ENCODE measurements at regions not wholly inside any gene's neighbourhood (a gene's known extent, or its start where the extent isn't known, plus 50 kb on each side); places are given as distances from the start of the nearest gene placed in this dataset.

GRCh38 chr6:43877036-43877435 lies 107.0 kb downstream of the VEGFA start:
- Histone ChIP-seq H3K27me3 (ENCODE audit: insufficient read depth, low read length) (no peaks in the 10 kb centered on the region), H3K36me3 (ENCODE audit: insufficient read depth, low read length) (no peaks in the 10 kb centered on the region), H3K27ac (ENCODE audit: low read depth, low read length) (no peak overlapping the region), H3K4me1 (ENCODE audit: insufficient read depth, low read length) (peaks cover 7% of the 10 kb centered on the region; the same call in 1 of the 2 replicates), H3K4me3 (ENCODE audit: low read length) (no peak overlapping the region), H3K9me3 (ENCODE audit: insufficient read depth, low read depth, low read length) (no peaks in the 10 kb centered on the region), H3K9ac (ENCODE audit: low read depth, low read length) (no peak overlapping the region)
- 92% methylated on average over 10 of the region's 10 CpGs for WGBS

GRCh38 chr6:43876602-43877001 lies 106.6 kb downstream of the VEGFA start:
- Histone ChIP-seq H3K4me3 (ENCODE audit: low read length) (no peak overlapping the region), H3K4me1 (ENCODE audit: insufficient read depth, low read length) (peaks cover 7% of the 10 kb centered on the region; the same call in 1 of the 2 replicates)

DNA sequence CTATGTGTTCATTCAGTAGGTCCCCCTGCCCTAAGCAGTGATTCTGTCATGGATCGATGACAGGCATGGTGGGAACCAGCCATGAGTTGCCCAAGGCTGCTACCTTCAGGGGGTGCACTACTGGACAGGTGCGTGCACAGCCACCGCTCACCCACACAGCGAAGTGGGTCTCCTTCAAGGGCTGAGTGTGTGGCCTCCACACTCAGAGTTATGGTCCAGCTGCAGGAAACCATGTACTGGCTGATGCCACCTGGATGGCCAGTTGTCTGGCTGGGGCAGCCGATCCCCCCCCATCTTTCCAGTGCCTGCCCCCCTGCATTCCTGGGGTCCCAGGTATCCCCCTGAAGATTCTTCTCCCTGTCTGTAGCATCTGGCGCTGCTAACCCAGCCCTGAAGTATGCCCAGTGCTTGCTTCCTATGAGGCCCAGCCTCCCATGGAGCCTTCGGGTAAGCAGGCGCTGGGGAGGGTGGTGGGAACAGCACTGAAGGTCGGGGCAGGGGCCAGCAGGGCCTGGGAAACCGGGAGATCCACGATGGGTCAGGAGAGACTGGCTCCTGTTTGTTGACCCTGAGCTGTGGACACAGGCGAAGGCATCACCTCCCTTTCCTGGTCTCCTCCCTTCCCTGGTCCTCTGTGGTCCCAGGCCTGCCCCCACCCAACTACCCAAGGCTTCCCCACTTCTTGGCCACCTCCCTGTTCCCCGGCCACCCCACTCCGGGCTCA lies 106.0 kb downstream of the VEGFA start:
- Histone ChIP-seq H3K9ac (ENCODE audit: low read depth, low read length) (no peak overlapping the region), H3K27me3 (ENCODE audit: insufficient read depth, low read length) (no peaks in the 10 kb centered on the region), H3K27ac (ENCODE audit: low read depth, low read length) (no peak overlapping the region), H3K4me1 (ENCODE audit: insufficient read depth, low read length) (peaks cover 7% of the 10 kb centered on the region; the same call in 1 of the 2 replicates), H3K4me3 (ENCODE audit: low read length) (no peak overlapping the region), H3K9me3 (ENCODE audit: insufficient read depth, low read depth, low read length) (no peaks in the 10 kb centered on the region), H3K36me3 (ENCODE audit: insufficient read depth, low read length) (no peaks in the 10 kb centered on the region)
- WGBS, result 91% methylated on average over 14 of the region's 14 CpGs

More at GRCh38 chr6:43876602-43877001, 106.6 kb downstream of the VEGFA start:
- H3K9me3 ChIP-seq (ENCODE audit: insufficient read depth, low read depth, low read length), result no peaks in the 10 kb centered on the region
- H3K27me3 ChIP-seq (ENCODE audit: insufficient read depth, low read length), result no peaks in the 10 kb centered on the region
- no peak overlapping the region for H3K9ac ChIP-seq (ENCODE audit: low read depth, low read length)
- H3K27ac ChIP-seq (ENCODE audit: low read depth, low read length), result no peak overlapping the region
- no peaks in the 10 kb centered on the region for H3K36me3 ChIP-seq (ENCODE audit: insufficient read depth, low read length)
- WGBS, result 96% methylated on average over 4 of the region's 4 CpGs

DNA sequence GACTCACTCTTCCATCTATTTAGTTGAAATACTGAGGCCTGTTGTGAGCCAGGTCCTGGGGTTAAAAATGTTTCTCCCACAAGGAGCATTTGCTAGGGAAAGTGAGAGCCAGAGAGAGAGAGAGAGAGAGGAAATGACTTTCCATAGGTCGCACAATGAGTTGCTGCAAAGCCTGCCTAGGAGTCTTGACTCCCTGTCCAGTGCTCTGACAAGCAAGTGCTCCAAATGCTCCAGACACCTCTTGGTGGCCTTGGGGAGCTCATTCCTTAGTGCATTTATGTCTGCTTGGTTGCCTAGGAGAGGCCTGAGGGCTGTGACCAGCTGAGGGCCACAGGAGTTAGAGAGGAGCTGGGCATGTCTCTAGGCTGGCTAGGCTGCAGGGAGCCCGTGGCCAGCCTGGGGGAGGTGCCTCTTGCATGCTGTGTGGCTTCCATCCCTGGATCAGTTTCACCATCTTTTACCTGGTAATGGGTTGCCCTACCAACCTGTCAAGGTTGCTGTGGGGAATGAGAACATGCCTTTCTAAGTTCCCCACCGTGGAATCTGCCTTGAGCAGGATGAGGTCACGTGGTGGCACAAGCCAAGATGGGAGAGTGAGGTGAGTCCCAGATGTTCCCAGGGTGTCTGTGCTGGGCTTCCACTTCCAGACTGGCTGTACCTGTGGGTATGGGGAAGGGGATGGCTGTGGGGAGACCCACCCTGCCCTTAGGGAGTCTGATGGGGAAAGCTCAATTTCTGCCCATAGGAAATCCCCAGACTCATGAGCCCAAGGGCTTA lies 105.0 kb downstream of the VEGFA start:
- Histone ChIP-seq H3K36me3 (ENCODE audit: insufficient read depth, low read length) (no peaks in the 10 kb centered on the region), H3K9ac (ENCODE audit: low read depth, low read length) (no peak overlapping the region), H3K27me3 (ENCODE audit: insufficient read depth, low read length) (no peaks in the 10 kb centered on the region), H3K9me3 (ENCODE audit: insufficient read depth, low read depth, low read length) (no peaks in the 10 kb centered on the region), H3K27ac (ENCODE audit: low read depth, low read length) (no peak overlapping the region), H3K4me1 (ENCODE audit: insufficient read depth, low read length) (peaks cover 9% of the 10 kb centered on the region), H3K4me3 (ENCODE audit: low read length) (no peak overlapping the region)
- WGBS, result 78% methylated on average over 4 of the region's 4 CpGs

DNA sequence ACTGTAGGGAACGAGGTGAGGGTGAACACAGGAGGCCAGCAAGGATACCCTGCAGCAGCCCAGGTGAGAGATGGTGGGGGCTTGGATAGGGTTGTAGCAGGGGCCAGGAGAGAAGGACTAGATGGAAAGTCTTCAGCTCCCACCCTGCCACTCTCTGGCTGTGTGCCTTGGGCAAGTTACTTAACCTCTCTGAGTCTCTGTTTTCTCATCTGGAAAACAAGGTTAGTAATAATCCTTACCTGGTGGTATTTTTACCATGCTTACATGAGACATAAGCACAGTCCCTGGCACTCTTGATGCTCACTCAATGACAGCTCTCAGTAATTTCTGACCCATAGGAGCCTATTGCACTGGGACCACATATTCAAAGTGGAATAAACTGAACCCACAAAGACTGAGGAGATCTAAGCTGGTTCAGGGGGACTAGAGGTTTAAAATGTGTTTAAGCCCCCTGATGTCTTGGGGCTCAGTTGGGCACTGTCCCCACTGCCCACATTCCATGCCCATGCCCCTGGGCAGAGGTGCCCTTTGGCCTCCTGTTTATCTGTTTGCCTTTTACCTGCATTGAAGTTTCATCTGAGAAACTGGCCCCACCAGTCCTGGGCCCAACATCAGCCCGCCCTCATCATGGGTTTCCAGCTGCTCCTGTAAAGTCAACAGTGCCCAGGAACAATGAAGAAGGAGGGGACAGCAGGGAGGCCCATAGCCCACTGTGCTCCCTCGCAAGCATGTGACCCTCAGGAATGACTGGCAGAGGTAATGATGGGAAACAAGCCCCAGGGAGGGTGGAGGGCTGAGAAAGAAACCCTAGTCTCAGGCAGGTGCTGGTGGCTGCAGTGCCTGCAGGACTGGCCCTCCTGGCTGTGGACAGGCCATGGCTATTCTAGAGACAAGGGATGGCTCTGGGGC lies 104.0 kb downstream of the VEGFA start:
- WGBS, result 69% methylated on average over 3 of the region's 3 CpGs

GRCh38 chr6:43871933-43872332 lies 101.9 kb downstream of the VEGFA start:
- H3K4me3 ChIP-seq (ENCODE audit: low read length), result no peak overlapping the region
- H3K9ac ChIP-seq (ENCODE audit: low read depth, low read length), result no peak overlapping the region
- no peak overlapping the region for H3K27ac ChIP-seq (ENCODE audit: low read depth, low read length)
- H3K4me1 ChIP-seq (ENCODE audit: insufficient read depth, low read length), result peaks cover 14% of the 10 kb centered on the region
- no peaks in the 10 kb centered on the region for H3K27me3 ChIP-seq (ENCODE audit: insufficient read depth, low read length)
- H3K9me3 ChIP-seq (ENCODE audit: insufficient read depth, low read depth, low read length), result no peaks in the 10 kb centered on the region
- H3K36me3 ChIP-seq (ENCODE audit: insufficient read depth, low read length), result no peaks in the 10 kb centered on the region
- 97% methylated on average over 4 of the region's 4 CpGs for WGBS

More for the DNA sequence above, 104.0 kb downstream of the VEGFA start:
- 0 out of 2 replicates have a peak overlapping the region, but pooled peaks have one; percentile 22 for H3K9ac ChIP-seq (ENCODE audit: low read depth, low read length)
- no peaks in the 10 kb centered on the region for H3K27me3 ChIP-seq (ENCODE audit: insufficient read depth, low read length)
- no peak overlapping the region for H3K4me3 ChIP-seq (ENCODE audit: low read length)
- H3K9me3 ChIP-seq (ENCODE audit: insufficient read depth, low read depth, low read length), result no peaks in the 10 kb centered on the region
- peaks cover 14% of the 10 kb centered on the region for H3K4me1 ChIP-seq (ENCODE audit: insufficient read depth, low read length)
- no peaks in the 10 kb centered on the region for H3K36me3 ChIP-seq (ENCODE audit: insufficient read depth, low read length)
- H3K27ac ChIP-seq (ENCODE audit: low read depth, low read length), result no peak overlapping the region

- no peaks in the 10 kb centered on the region for H3K36me3 ChIP-seq (ENCODE audit: insufficient read depth, low read length)
- no peaks in the 10 kb centered on the region for H3K27me3 ChIP-seq (ENCODE audit: insufficient read depth, low read length)
- no peaks in the 10 kb centered on the region for H3K9me3 ChIP-seq (ENCODE audit: insufficient read depth, low read depth, low read length)
- peaks cover 14% of the 10 kb centered on the region for H3K4me1 ChIP-seq (ENCODE audit: insufficient read depth, low read length)
- WGBS, result 58% methylated on average over 1 of the region's 1 CpG
- no peak overlapping the region for H3K4me3 ChIP-seq (ENCODE audit: low read length)
- H3K9ac ChIP-seq (ENCODE audit: low read depth, low read length), result no peak overlapping the region
- H3K27ac ChIP-seq (ENCODE audit: low read depth, low read length), result no peak overlapping the region
These were observed 101.3 kb downstream of the VEGFA start for GRCh38 chr6:43871284-43871683.

GRCh38 chr6:43870660-43871061 lies 100.7 kb downstream of the VEGFA start:
- no peak overlapping the region for H3K27ac ChIP-seq (ENCODE audit: low read depth, low read length)
- H3K27me3 ChIP-seq (ENCODE audit: insufficient read depth, low read length), result no peaks in the 10 kb centered on the region
- H3K36me3 ChIP-seq (ENCODE audit: insufficient read depth, low read length), result no peaks in the 10 kb centered on the region
- H3K4me3 ChIP-seq (ENCODE audit: low read length), result no peak overlapping the region
- 76% methylated on average over 3 of the region's 3 CpGs for WGBS
- H3K9me3 ChIP-seq (ENCODE audit: insufficient read depth, low read depth, low read length), result no peaks in the 10 kb centered on the region
- no peak overlapping the region for H3K9ac ChIP-seq (ENCODE audit: low read depth, low read length)
- H3K4me1 ChIP-seq (ENCODE audit: insufficient read depth, low read length), result peaks cover 14% of the 10 kb centered on the region

- no peaks in the 10 kb centered on the region for H3K9me3 ChIP-seq (ENCODE audit: insufficient read depth, low read depth, low read length)
- H3K27me3 ChIP-seq (ENCODE audit: insufficient read depth, low read length), result no peaks in the 10 kb centered on the region
- WGBS, result 62% methylated on average over 8 of the region's 8 CpGs
- H3K36me3 ChIP-seq (ENCODE audit: insufficient read depth, low read length), result no peaks in the 10 kb centered on the region
- no peak overlapping the region for H3K27ac ChIP-seq (ENCODE audit: low read depth, low read length)
- H3K9ac ChIP-seq (ENCODE audit: low read depth, low read length), result no peak overlapping the region
- no peak overlapping the region for H3K4me3 ChIP-seq (ENCODE audit: low read length)
- peaks cover 14% of the 10 kb centered on the region for H3K4me1 ChIP-seq (ENCODE audit: insufficient read depth, low read length)
These were observed 100.0 kb downstream of the VEGFA start for GRCh38 chr6:43869792-43870659.

DNA sequence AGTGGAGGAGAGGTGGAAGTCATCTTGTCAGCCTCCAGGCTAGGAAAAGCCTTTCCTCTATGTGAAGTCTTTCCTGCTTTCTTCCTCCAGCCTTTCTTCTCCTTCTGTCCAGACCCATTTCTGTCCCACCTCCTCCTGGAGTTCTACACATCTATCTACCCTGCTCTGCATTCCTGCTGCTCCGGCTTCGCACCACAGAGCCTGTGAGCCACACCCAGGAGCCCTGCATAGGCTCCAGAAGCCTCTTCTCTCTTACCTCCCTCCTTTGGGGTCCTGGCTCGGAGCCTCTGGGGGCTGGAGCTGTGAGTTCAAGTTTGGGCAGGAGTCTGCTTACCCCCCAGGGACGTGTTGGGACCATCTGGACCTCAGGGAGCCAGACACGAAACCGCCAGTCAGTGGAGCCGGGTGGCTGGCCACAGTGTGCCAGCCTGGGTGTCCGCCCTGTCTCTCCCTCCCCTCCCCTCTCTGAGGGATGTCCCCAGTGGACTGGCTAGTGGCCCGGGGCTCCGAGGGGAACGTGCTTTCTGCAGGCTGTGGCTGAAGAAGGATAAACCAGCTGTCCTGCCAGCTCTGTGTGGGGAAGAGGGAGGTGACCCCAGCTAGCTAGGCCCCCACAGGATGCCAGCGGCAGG lies 99.2 kb downstream of the VEGFA start:
- Histone ChIP-seq H3K9me3 (ENCODE audit: insufficient read depth, low read depth, low read length) (no peaks in the 10 kb centered on the region), H3K27me3 (ENCODE audit: insufficient read depth, low read length) (no peaks in the 10 kb centered on the region), H3K36me3 (ENCODE audit: insufficient read depth, low read length) (no peaks in the 10 kb centered on the region), H3K9ac (ENCODE audit: low read depth, low read length) (no peak overlapping the region), H3K4me3 (ENCODE audit: low read length) (no peak overlapping the region), H3K4me1 (ENCODE audit: insufficient read depth, low read length) (peaks cover 17% of the 10 kb centered on the region), H3K27ac (ENCODE audit: low read depth, low read length) (no peak overlapping the region)
- 85% methylated on average over 11 of the region's 12 CpGs for WGBS
